GM12873 (cell line): ENCODE measurements at regions not wholly inside any gene's neighbourhood (a gene's known extent, or its start where the extent isn't known, plus 50 kb on each side); places are given as distances from the start of the nearest gene placed in this dataset.

ENCODE experiments used
- CTCF ChIP-seq: IDR thresholded peaks from 2 replicates; pipeline ENCODE4 v1.5.1; 2012; ENCODE audit warnings: low read depth, mild to moderate bottlenecking, moderate library complexity, low read length, control low read depth; ENCODE audit not compliant: insufficient read depth; ENCODE audit errors: missing control alignments

- no peak for TF ChIP-seq CTCF
Observed at GRCh38 chr3:177883957-177884356, 652.3 kb upstream of the KCNMB2 start.

- TF ChIP-seq CTCF = no peak
Observed at GRCh38 chr3:177885063-177885462, 651.2 kb upstream of the KCNMB2 start.

GRCh38 chr3:177886501-177886900, 649.7 kb upstream of the KCNMB2 start:
- no peak for TF ChIP-seq CTCF

GRCh38 chr3:177887475-177887874, 648.8 kb upstream of the KCNMB2 start:
- no peak for TF ChIP-seq CTCF

- TF ChIP-seq CTCF = no peak
Observed at GRCh38 chr3:177889161-177889560, 647.1 kb upstream of the KCNMB2 start.

DNA sequence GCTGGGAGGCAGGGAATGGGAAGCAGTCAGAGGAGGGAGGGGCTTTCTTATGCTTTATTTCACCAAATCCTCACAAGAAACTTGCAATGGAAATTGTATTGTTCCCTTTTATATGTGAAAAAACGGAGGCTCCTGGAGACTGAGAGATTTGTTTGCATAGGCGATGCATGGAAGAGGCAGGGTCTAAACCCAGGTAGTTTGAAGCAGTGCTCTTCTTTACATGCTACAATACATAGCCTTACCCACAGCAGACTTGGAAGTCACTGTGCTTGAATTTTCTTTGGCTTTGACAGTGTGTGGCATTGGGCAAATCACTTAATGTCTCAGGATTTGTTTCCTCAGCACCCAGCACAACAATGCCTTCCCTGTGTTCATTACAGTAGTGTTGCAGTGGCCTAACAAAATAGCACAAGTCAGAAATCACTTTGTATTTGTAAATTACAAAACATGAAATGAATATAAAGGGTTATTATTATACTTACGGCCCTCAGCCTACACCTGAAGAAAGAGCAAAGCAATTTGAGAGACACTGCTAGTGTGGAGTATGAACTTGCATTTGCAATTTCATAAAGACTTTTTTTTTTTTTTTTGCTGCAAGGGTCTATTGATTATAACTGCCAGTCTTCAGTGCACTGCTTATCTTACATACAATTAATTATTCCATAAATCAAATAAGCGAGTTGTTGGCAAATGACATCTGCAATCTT, 646.4 kb upstream of the KCNMB2 start:
- TF ChIP-seq CTCF = no peak

GRCh38 chr3:177890359-177890683, 645.9 kb upstream of the KCNMB2 start:
- no peak for TF ChIP-seq CTCF
